ENCODE measurements at regions not wholly inside any gene's neighbourhood (a gene's known extent, or its start where the extent isn't known, plus 50 kb on each side); places are given as distances from the start of the nearest gene placed in this dataset.

DNA sequence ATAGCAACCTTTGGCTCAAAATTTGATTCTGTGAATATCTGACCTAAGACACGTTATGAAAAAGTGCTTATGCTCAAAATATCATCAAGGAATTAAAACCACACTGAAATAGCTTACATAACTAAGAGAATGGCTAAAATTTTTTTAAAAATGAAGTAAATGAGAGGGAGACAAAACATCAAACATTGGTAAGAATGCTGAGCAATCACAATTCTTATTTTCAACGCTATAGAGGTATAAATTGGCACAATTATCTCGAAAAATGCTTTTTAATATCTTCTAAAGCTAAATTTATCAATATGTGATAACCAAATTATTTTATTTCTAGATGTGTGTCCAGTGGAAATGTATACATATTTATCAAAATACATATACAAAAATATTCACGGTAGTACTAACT is 381.3 kb downstream of the ANXA1 start:
- DNase-seq (ENCODE audit: low spot score): no peak
- ATAC-seq: no peak
- intact Hi-C loops (cut with DNase I): no loop called here

DNA sequence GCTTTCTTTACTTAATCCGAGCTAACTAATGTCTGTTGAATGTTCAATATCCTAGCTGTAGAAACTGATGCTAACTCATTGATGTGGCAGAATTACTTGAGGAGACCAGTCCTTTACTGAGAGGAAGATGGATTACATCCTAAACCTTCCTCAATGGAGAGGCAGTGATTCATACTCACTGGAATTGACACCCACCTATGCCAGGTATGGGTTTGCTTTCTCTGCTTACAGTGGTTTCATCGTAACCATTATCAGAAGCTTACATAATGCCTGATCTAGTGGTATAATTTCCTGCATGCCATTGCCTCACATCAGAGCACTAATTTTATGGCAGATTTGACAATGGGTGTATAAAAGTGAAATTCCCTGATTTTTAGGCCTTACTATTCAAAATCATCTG is 384.7 kb downstream of the ANXA1 start:
- intact Hi-C loops (cut with DNase I): no loop called here
- DNase-seq (ENCODE audit: low spot score) (no peak), ATAC-seq (no peak)

DNA sequence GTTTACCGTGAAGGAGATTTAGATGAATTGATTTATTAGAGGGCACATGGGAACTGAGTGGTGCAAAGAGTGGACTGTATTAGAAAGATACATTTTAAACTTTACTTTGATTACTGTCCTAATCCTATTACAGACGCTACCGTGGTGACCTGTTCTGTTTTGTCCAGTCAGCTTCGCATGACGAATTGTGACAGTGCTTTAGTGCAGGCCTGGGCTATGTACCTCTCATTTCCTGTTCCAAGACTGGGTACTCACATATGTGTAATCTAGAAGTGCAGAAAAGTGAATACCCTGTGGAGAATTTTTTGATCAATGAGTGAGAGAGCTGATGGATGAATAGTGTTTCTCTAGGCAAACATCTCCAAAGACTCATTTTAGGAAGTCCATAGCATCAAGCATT is 385.9 kb downstream of the ANXA1 start:
- intact Hi-C loops (cut with DNase I): no loop called here

DNA sequence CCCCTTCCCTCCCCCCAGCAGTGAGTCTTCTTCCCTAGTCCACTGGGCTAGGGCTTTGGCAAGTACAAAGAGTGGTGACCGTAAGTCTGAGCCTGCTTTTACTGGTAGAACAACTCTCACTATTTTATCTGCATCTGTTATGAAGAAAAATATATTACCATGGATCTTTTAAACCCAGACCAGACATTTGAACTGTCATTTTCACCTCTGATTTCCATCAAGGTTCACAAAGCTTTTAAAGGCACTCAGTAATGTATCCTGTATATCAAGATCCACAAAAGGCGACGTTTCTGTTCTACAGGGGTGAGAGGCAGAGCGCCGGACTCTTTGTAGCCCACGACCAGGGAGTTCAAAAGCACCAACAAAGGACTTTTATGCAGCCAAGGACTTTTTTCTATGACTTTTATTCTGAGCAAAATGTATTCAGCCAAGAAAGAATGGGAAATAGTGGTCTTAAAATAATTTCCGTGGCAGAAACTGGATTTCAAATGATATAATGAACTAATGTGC is 388.3 kb downstream of the ANXA1 start:
- ATAC-seq (no peak), DNase-seq (ENCODE audit: low spot score) (no peak)
- intact Hi-C loops (cut with DNase I): no loop called here

More for the DNA sequence above, 385.9 kb downstream of the ANXA1 start:
- DNase-seq (ENCODE audit: low spot score) (no peak), ATAC-seq (no peak)

DNA sequence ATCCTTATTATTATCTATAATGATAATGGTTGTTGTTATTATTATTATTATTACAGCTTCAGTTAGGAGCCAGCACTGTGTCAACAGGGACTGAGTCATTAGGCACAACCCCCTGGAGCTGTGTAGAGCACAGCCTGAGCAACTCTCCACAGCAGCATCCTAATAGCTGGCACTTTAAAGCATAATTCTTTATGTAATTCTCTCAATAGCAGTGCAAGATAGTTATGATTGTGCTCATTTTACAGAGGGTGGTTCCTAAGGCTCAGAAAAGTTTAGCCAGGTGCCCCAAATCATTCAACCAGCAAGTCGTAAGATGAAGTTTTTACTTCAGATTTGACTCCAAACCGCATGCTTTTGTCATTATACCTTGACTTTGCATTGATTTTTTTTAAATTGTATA is 390.3 kb downstream of the ANXA1 start:
- intact Hi-C loops (cut with DNase I): no loop called here
- ATAC-seq (no peak), DNase-seq (ENCODE audit: low spot score) (no peak)

DNA sequence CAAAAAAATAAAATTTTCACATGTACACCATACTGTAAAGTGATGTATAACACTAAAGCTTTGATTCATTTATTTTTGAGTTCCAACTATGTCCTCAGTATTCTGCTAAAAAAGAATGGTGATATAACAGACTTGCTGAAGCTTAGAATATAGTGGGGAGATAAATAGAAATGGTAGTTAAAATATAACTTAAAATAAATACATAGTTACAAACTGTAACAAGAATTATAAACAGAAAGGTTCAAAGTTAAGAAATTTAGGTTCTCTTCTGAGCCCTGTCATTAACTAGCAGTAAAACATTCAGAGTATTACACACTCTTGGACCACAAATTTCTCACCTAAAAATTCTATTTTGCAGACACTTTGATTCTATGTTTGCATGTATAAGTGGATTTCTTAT is 392.1 kb downstream of the ANXA1 start:
- no peak for ATAC-seq
- intact Hi-C loops (cut with DNase I): no loop called here
- DNase-seq (ENCODE audit: low spot score): no peak

DNA sequence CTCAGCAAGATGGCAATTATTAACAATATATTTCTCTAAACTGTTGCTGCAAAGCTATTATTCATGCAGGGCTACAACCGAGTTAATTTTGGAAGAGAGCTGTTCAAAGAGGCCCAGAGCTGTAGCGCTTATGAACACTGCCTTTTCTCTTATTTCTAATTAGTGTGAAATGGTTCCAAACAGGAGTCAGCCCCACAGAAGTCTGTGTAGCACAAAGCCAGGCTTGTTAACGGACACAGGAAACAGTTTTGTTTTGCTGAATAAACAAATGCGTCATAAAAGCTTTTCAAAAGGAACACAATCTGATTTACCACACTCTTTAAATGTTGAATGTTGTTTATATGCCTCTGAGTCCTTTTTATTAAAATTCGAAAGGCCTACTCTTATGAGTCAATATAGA is 396.5 kb downstream of the ANXA1 start:
- intact Hi-C loops (cut with DNase I): no loop called here
- ATAC-seq (no peak), DNase-seq (ENCODE audit: low spot score) (no peak)

DNA sequence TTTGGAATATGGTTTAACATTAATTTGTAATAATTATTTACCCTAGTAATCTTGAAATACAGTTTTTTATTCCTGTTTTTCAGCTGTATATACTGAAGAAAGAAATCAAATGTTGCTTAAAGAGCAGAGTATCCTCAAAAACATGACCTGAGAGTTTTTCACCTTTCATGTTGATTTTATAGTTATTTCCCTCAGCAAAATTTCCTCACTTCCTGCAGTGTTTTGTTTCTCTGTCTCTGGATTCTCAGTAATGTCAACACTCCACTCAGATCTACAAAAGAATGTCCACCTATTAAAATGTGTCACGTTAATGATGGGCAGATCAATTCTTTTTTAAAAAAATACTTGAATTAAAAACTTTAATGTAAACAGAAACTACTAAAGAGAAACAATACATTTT is 398.3 kb downstream of the ANXA1 start:
- ATAC-seq (no peak), DNase-seq (ENCODE audit: low spot score) (no peak)
- intact Hi-C loops (cut with DNase I): no loop called here

DNA sequence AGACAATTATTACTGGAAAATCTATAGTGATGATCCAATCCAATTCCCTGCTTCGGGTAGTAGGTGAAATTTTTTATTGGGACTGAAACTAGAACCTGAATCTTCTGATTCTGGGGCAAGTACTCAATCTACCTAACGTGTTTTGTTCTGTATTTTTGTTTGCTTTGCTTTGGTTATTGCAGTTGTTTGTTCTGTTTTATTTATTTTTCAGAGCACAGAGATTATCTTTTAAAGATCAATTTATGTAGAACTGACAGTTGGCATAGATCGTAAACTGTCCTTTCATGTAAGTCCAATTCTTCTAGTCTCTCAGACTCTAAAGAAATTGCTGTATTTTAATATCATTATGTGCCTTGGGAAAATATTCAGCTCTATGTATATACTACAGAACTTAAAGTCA is 401.6 kb downstream of the ANXA1 start:
- DNase-seq (ENCODE audit: low spot score): no peak
- intact Hi-C loops (cut with DNase I): no loop called here
- no peak for ATAC-seq

DNA sequence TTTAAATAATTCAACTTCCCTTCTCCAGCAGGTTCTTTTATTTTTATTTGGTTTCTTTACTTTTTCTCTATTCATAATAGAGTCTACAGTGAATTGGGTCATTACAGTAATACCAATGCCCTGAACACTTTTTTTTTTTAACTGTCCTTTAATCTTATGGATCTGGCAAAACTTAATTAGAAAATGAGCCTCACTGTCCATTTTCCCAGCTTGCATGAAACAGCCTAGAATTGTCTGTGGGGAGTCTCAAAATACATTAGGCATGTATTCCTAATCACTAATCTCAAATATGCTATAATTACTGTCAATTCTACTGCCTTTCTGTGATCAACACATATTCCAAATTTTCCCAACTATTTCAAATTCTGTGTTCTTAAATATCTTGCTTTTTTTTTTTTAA is 406.8 kb downstream of the ANXA1 start:
- ATAC-seq: no peak
- DNase-seq (ENCODE audit: low spot score): no peak
- intact Hi-C loops (cut with DNase I): no loop called here

DNA sequence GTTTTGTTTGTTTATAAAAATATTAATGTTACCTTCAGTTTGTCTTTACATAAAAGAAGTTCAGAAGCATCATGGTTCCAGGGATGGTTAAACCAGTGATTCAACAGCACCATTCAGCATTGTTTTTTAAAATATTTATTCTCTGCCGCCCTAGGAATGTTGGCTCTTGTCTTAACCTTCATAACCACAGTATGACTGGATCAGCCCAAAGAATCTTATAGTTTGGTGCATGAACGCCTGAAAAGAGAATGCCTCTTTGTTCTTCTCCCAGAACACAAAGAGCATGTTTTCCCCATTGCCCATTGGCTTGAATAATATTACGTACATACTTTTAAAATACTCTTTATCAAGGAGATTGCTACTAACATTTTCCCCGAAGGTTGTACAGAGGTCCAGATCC is 413.4 kb downstream of the ANXA1 start:
- no peak for DNase-seq (ENCODE audit: low spot score)
- no peak for ATAC-seq
- intact Hi-C loops (cut with DNase I): no loop called here

DNA sequence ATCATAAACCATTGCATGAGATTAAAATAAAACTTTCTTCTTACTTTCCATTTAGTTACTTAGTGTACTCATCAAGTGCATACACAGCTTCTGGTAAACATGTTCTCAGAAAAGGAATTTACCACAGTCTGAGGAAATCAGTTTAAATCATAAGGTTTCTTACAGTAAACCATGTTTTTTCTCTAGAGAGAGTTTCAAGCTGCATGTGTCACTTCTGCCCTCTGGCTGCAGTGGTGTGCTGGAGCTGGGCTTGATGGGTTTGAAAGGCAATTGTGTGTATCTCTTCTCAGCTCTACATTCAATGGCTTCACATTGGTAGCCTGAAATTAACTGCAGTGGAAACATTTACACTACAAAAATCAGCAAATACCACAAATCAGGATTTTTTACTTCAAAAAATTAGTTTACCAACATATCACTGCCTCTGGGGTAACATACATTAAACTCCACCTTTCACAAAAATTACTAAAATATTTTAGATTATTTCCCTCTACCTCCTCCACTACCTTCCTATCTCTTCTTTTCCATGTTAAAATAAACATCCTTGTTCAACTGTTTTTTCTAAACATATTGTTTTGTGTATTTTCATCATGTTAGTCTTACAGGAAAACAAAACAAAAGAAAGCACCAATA is 414.3 kb downstream of the ANXA1 start:
- intact Hi-C loops (cut with DNase I): no loop called here
- ATAC-seq (peak; percentile 45), DNase-seq (ENCODE audit: low spot score) (no peak)

DNA sequence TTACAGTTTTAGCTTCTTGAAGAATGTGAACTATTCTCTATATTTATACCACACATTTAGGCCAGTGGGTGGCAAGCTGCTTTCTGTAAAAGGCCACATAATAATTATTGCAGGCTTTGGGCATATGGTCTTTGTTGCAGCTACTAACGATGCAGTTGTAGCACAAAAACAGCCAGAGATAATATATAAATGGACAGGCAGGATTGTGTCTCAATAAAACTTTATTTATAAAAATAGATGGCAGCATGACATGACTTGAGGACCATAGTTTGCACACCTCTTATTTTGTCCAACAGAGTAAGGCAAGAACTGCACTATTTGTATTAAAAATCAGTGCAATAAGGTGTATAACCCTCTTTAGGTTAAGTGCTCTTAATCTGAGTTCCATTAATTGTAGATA is 415.0 kb downstream of the ANXA1 start:
- ATAC-seq: no peak
- intact Hi-C loops (cut with DNase I): no loop called here
- DNase-seq (ENCODE audit: low spot score): no peak

DNA sequence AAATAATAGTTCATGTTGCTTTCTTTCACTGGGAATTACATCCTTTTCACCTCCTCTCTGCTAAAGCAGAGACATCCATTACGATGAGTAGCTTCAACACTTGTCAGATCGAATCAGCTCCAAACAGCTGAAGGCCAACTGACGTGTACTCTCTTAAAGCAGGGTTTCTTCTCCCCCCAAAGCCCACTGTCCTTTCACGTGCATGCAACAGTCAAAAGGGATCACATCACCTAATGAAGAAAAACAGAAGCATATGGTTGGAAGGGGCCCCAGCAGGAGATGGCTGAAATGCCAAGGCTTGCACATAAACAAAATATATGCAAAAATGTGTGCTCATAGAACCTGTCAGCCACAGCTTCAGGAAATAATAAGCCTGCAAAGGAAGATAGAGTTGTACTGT is 421.6 kb downstream of the ANXA1 start:
- no peak for DNase-seq (ENCODE audit: low spot score)
- no peak for ATAC-seq
- intact Hi-C loops (cut with DNase I): no loop called here

DNA sequence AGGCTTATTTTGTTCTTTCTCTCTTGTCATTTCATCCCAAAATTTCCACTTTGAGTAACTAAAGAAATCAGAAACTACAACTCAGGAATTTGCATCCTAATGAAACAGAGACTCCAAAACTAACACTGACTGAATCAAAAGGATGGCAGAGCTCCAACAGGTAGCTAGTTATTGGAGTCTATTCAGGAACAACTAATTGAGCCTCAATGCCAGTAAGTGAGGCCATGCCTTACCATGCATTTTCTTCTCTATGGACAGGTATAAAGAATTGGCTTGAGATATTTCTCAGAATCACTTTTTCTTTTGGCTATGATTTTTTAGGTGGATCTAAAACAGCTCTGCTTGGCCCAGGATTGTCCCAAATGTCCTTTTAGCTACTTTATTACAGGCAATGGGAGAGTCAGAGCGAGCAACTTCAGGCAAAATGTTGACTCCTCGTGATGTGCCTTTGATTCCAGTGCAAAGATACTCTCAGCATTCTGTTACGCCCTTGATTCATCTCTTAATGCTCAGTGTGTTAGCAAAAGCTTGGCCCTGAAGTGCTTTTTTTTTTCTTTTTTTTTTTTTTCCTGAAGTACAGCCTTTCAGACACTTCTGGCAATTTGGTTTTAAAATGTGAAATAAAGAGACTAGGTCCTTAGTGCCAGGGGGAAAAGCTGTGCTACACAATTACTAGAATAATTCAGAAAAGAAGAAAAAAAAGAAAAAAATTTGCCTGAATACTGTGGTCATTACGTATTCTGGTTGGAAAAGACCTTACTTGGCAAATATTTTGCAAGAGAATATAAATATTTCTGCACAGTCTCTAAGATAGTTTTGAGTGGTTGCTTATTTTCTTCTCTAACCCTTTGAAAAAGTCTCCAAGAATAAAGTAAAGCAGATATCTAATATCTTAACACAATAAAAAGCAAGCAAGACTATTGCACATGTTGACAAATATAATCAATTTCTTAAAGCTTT is 423.7 kb downstream of the ANXA1 start:
- intact Hi-C loops (cut with DNase I): no loop called here
- DNase-seq (ENCODE audit: low spot score) (no peak), ATAC-seq (no peak)

DNA sequence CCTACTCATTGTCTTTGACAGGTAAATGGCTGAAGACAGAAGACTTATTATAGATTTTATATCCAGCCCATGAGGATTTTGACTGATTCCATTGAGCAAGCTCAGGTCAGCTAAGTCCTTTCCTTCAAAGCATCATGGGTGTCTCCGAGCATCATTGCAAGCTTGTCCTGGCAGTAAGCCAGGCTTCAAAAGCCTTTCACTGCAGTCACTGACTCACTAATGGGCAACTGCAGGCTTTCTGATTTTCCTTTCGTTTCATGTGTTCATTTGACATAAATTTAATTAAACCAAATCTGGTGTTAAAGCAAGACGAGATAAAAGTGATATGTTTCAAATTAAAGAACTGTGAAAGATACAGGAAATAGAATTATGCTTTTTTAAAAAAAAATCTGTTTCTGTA is 426.2 kb downstream of the ANXA1 start:
- DNase-seq (ENCODE audit: low spot score) (no peak), ATAC-seq (no peak)
- intact Hi-C loops (cut with DNase I): no loop called here

DNA sequence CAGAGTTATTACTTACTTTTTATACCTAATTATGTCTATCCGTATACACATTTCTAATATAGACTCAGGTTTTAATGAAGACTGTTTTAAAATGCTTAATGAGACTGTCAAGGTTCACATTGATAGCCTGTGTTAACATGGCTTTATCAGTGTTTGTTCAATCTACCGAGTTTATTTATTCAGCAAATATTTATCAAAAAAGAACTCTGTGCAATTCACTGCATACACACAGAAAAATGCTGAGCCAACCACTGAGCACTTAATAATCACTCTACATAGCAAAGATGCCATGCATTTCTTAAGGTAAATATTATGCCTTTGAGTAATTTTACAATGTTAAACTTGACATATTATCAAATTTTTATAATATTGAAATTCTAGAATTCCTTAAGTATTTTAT is 428.2 kb downstream of the ANXA1 start:
- ATAC-seq (no peak), DNase-seq (ENCODE audit: low spot score) (no peak)
- intact Hi-C loops (cut with DNase I): no loop called here

DNA sequence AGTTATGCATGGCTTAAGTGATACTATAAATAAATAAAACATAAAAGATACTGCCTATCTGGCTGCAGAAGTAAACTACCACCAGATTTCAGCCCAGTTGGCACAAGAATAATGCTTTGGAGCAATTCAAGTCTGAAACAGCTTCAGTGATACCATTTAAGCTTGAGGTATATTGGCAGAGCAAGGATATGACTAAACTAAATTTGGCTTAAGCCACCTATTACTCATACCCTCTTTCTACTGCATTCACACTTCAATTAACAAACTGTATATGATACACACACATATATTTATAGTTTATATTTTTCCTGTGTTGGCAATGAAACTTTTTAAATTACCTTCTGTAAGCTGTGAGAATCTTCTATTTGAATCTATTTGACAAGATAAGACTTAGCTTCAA is 431.9 kb downstream of the ANXA1 start:
- intact Hi-C loops (cut with DNase I): no loop called here
- no peak for DNase-seq (ENCODE audit: low spot score)
- no peak for ATAC-seq

DNA sequence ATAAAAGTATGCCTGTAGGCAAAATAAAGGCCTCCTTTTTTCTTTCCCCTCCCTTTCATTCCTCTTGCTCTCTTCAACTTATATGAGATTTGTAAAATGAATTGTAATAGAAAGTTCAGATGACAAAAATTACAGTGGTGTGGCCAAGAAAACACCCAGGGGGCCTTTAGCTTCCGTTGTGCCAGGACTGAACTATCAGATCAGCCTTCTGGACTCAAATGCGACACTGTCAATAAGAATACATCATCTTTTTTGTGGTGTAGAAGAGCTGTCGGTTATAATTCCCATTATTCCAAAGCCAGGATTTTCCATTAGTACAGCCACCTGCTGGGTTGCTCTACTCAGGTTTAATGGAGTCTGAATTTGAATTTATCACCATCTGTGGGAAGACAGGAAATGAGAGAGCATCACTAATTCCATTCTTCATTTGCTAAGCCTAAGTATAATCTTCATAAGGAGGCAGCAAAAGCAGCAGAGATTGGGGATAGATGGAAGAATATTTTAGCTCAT is 443.4 kb downstream of the ANXA1 start:
- ATAC-seq (no peak), DNase-seq (ENCODE audit: low spot score) (no peak)
- intact Hi-C loops (cut with DNase I): no loop called here

DNA sequence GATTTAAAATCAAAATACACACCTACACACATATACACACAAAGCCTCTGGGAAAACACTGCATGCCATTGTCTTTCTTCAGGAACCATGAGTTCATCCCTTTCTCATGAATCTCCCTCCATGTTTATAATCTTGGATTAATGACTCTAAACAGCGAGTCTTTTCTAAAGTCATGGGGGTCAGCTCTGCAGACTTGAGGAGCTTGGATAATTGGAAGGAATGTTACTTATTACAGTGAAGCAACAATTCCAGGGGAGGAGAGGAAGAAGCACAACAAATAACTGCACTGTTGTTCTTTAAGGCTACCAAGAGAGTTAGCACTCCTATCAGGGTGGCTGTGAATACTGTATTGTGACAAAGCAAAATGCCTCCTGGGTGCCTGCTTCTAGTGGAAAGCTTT is 444.7 kb downstream of the ANXA1 start:
- intact Hi-C loops (cut with DNase I): no loop called here
- DNase-seq (ENCODE audit: low spot score) (no peak), ATAC-seq (no peak)
